Tongue (tissue), 1 donor: ENCODE measurements at regions not wholly inside any gene's neighbourhood (a gene's known extent, or its start where the extent isn't known, plus 50 kb on each side); places are given as distances from the start of the nearest gene placed in this dataset.
A peak's percentile ranks its signal among the peaks of the same experiment; 100 is the strongest.

Experiments
- DNase-seq: peaks from one replicate; pipeline ENCODE4 v3.0.0-alpha.2; 2015

DNA sequence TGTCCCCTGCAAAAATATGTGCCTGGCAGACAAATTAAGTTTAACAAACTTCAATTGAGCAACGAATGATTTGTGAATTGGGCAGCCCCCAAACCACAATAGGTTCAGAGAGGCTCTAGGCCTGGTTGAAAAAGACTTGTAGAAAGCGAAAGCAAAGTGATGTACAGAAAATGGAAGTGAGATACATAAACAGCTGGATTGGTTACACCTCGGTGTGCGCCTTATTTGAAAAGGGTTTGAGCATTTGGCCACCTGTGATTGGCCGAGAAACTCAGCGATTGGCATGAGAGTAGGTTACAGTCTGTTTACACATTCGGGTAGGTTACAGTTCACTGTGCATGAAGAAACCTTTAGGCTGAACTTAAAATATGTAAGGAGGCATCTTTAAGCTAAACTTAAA, 136.9 kb downstream of the CD83 start:
- DNase-seq: no peak

- no peak for DNase-seq
These were observed 138.3 kb downstream of the CD83 start for GRCh38 chr6:14255916-14256315.

GRCh38 chr6:14258117-14258516, 140.5 kb downstream of the CD83 start:
- no peak for DNase-seq

DNA sequence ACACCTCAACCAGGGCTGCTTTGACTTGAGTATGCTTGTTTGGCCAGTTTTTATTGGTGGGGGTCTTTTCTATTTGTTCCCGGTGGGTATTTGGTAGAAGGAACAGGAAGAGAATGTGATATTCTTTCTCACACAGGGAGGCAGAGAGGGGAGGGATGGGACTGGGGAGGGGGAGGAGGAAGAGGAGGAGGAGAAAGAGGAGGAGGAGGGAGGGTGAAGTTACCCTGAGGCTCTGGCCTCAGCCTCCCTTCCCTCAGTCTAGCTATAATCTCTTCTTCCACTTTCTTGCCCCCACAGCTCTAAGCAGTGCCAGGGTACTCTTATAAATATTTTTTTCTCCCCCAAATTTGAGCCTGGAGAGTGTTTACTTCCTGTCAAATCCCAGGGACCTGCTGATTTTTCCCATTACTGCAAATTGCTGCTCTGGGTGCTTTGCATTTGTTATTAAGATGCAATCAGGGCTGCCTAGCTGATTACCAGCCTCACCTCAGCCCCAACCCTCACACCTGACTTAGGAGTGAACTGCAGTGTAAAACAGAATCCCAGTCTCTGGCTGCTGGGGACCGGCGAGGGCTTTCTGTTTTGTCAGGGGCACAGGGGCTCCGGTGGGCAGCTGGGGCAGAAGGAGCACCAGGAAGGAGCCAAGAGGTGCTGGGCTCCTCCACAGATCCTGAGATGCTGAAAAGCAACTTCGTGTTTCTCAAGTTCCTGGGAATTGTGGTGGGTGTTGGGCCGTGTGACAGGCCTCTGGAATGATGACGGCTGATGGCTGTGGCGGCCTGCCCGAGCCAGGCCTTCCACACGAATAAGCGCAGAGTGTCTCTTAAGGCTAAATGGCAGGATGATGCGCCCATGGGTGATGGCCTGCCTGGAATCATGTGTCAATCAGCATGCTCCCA, 141.4 kb downstream of the CD83 start:
- no peak for DNase-seq

- DNase-seq: no peak
These were observed 142.1 kb downstream of the CD83 start for GRCh38 chr6:14259594-14260152.

- no peak for DNase-seq
These were observed 143.3 kb downstream of the CD83 start for GRCh38 chr6:14260839-14261238.

- DNase-seq: no peak
These were observed 146.4 kb downstream of the CD83 start for GRCh38 chr6:14263881-14264424.

DNA sequence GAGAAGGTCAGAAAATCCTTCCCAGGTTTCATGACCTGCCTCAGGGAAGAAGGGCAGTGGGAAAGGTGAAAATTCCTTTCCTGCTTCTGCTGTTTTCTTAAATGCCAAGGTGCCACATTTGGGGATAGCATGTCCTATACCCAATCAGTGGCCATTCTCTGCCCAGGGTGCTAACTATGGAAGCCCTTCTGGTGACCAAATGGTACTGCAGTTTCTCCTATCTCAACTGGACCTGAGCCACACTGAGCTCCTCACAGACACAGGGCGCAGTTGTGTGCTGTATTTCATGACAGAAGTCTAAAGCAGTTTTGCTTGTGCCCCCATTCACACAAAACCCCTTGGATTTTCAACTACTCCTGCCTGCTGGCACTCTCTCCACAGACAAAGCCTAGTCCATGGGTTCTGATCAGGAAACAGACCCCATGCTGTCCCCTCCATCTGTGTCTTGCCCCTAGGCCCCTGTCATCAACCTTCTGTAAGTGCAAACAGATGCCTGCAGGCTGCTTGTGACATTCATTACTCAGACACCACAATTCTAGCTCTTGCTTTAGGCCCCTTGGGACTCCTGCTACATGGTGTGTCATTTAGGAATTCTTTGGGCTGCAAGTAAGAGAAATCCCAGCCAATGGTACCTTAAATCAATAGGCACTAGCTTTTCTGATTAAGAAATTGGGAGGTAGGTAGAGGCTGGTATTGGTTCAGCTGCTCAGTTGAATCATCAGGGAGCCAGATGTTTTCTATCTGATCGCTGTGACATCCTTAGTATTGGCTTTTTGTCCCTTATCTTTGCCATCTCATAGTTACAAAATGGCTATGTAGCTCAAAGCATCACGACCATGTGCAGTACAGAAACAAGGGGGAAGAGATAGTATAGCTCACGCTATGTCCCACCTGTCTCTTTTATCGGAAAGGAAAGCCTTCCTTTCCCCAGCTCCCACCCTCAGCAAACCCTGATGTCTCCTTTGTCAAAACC, 147.8 kb downstream of the CD83 start:
- DNase-seq: no peak

DNA sequence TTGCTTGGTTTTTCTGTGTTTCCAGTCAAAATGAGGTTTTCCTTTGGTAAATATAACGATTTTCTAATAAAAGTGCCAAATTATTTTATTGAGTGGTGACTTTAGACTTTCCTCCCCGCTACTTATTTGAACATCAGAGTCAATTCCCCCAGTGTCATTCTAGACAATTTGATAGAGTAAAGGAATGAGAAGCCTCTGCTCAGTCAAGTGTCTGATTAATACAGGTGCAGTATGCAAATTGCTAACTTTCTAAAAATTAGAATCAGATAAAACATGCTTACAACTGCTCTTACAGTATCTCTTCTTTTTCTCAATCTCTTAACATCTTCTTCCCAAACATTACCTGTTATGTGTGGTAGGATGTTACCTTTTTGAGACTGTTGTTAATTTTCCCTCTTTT, 148.7 kb downstream of the CD83 start:
- DNase-seq: no peak

DNA sequence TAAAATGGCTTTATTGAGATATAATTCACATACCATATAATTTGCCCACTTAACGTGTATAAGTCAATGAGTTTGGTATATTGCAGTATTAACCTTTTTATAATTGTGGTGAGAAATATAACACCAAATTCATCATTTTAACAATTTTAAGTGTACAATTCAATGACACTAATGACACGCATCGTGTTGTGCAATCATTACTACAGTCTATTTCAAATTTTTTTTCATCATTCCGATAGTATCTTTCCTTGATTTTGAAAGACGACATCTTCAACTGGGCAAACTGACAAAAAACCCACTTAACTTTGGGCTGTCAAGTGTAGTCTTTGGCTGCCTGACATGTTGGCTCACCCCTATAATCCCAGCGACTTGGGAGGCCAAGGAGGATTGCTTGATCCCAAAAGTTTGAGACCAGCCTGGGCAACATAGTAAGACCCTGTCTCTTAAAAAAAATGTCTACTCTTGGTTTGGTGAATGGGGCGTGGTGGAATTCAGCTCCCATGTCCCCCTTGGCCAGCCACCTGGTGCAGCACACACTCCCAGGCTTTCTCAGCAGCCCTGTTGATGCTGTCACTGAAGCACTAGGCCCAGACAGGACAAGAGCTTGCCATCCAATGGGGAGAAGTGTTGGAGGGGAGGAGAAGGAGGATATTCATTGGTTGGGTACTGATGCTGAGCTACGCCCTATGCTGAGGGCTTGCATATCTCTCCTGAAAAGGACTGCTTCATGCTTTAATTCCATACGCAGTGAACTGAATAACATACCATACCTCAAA, 150.5 kb downstream of the CD83 start:
- no peak for DNase-seq

DNA sequence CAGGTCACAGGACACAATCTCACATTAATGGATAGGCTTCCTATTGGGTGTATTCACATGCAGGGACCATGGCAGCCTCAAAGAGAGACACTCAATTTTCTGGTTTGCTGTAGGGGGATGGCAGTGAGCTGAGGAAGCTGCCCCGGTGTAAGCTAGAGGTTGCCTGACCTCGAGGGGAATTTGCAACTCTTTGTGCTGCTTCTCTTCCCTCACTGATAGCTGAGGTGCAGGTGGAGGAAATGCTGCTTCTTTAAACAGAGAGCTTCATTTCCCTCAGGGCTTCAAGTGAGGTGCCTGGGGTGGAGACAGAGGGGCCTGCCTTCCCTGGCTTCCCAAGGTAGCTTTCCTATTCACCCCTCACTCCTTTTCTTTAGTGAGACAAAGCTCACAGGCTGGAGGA, 151.9 kb downstream of the CD83 start:
- DNase-seq: no peak

DNA sequence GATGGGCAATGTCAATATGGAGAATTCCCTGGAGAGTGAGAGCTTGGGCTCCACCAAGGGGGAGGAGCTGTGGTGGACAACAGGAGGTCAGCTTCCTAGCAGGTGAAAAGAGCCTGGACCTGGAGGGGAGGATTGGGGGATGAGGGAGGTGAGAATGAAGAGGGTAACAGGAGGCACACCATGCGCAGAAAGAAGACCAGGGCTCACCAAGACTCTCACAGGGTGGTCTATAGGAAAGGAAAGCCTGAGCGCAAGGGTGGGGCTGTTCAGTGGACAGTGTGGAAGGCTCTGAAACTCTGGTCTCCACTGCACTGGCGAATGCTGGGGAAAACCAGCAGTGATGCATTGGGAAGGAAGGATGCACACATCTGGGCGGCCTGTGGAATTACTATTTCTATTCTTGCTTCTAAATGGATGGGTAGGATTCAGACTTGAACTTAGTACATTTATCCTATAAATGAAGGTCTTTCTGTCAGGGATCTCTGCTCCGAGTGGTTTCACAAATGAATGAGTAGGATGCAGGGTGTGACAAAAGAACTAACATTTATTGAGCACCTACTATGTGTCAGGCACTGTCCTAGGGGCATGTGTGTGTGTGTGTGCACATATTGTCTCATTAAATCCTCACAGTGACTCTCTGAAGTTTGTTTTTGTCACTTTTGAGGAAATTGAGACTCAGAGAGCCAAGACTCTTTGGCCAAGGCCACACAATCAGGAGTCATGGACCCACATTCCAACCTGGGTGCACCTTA, 152.7 kb downstream of the CD83 start:
- no peak for DNase-seq

DNA sequence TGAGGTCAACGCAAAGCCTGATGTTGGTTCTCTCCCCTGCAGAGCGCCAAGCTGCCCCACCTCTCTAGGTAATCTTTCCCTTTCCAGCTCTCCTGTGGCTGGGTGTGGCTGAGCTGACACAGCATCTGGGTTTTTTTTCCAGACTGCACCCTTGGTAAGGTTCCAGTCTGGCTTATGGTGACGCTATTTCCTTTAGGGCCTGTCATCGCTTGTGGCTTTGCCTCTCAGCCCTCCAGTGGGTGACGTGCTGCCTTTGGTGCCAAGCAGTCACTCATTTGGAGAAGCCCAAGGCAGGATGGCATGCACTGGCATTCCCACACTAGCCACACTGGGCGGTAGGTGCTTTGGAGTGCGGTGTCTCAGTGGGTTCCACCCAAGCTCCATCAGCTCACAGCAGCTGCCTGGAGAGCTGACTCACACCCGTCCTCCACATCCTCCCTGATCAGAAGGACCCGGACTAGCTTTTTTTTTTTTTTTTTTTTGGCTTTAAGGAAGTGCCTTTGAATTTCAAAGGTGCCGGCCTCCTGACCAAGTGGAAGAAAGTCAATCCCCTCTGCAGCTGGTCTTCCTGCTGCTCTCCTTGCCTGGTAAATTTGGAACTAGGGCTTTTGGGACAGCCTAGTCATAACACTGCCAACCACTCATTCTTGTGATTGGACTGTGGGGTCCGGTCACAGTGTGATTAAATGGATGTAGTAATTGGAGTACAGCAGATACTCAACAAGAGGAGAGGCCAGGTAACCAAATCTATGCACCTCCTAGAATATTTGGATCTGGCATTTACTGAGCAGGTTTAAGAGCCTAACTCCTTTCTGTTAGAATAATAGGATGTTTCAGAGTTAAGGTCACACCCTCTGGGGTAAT, 153.6 kb downstream of the CD83 start:
- DNase-seq: no peak

- DNase-seq: no peak
These were observed 154.5 kb downstream of the CD83 start for GRCh38 chr6:14271789-14272736.

- no peak for DNase-seq
These were observed 155.1 kb downstream of the CD83 start for GRCh38 chr6:14272737-14273085.

DNA sequence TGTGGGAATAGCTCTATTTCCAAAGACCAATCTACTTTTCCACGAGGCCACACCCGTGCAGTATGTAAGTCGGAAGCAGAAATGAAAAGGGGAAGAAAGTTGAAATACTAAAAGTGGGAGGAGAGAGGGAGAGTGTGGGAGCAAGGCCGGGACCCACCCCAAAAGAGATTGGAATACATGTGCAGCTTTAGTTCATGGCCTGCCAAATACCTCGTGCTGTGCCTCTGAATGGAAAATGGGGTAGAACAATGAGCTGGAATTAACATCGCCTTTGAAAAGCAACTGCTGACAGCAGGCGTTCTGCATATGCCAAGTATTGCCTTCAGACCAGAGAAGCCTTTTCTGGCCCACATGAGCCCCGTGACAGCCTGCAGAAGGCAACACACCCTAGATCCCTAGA, 155.6 kb downstream of the CD83 start:
- no peak for DNase-seq

DNA sequence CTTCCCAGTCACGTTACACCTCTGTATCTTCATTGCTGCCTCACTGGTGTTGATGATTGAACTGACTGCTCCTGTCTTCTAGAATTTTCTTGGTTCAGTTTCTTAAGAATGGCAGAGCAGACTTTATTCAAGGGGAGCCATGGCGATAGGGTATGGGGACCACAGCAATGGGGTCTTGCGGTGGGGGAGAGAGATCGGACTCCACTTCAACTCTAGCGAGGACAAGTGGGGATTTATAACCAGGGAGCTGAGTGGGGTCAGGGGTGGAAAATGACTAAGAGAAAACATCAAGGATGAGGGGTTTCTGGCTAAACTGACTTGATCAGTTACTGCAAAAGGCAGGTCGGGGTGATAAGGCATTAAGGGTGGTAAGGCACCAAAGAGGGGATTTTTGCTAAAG, 156.4 kb downstream of the CD83 start:
- DNase-seq: no peak

GRCh38 chr6:14274546-14275492, 157.2 kb downstream of the CD83 start:
- peak; percentile 70 for DNase-seq
